Spleen (tissue), 7 donors: ENCODE measurements at regions not wholly inside any gene's neighbourhood (a gene's known extent, or its start where the extent isn't known, plus 50 kb on each side); places are given as distances from the start of the nearest gene placed in this dataset.

Source experiments
- CTCF ChIP-seq, 11 experiments: fragments of 200-600 bp in 7 of 11; fragments of 450-650 bp in 4 of 11; sonication (generic) in 4 of 11; IDR thresholded peaks in 8 of 11; conservative IDR thresholded peaks in 3 of 11; 1 replicate in 7 of 11; 2 replicates in 4 of 11; pipeline versions ENCODE4 v1.4.0 to v1.8.0; 2016 to 2021; ENCODE audit warnings: antibody characterized with exemption in 11 of 11, inconsistent platforms in 4 of 11, mild to moderate bottlenecking in 1 of 11
- POLR2A ChIP-seq, 3 donors: fragments of 450-650 bp; IDR thresholded peaks; one replicate each; pipeline ENCODE4 v1.5.1; 2017; ENCODE audit warnings: antibody characterized with exemption in 3 of 3, mild to moderate bottlenecking in 1 of 3
- POLR2AphosphoS5 ChIP-seq, 3 donors: sonication (generic); formaldehyde crosslinking; IDR thresholded peaks; one replicate each; pipeline ENCODE4 v1.5.1; 2017; ENCODE audit warnings: antibody characterized with exemption in 3 of 3
- donor health status: DM: no; HTN: no; CAD: no; lungs with moderate emphysema.
- donor health status: DM: no; HTN: no; CAD: no.
- donor health status: DM: no; HTN: no; CAD: no.

GRCh38 chr9:103068753-103069152 lies 73.6 kb downstream of the CYLC2 start:
- TF ChIP-seq CTCF (IDR thresholded peaks at IDR 0.05 in 8 of 11, conservative IDR thresholded peaks at IDR 0.05 in 3 of 11) (no peak), POLR2AphosphoS5 (IDR thresholded peaks at IDR 0.05) (no peak), POLR2A (IDR thresholded peaks at IDR 0.05) (no peak)
